ENCODE measurements at regions not wholly inside any gene's neighbourhood (a gene's known extent, or its start where the extent isn't known, plus 50 kb on each side); places are given as distances from the start of the nearest gene placed in this dataset.

- Histone ChIP-seq H3K9me2 (ENCODE audit: insufficient read depth) (no peaks in the 10 kb centered on the region), H3K27me3 (ENCODE audit: insufficient read depth, low read length) (no peaks in the 10 kb centered on the region), H3K79me2 (ENCODE audit: insufficient read depth, low read length) (no peaks in the 10 kb centered on the region), H3K4me1 (ENCODE audit: control insufficient read depth in 1 of 2, insufficient read depth in 2 of 2, low read length in 2 of 2) (no peaks in the 10 kb centered on the region), H3K4me3 (replicated peaks in 1 of 2; ENCODE audit: low read depth in 1 of 2, low read length in 2 of 2) (no peak overlapping the region), H3K4me2 (ENCODE audit: low read length) (no peak overlapping the region), H3K9me3 (ENCODE audit: control insufficient read depth in 1 of 2, insufficient read depth in 1 of 2, low read depth in 1 of 2, low read length in 2 of 2) (no peaks in the 10 kb centered on the region), H4K20me1 (ENCODE audit: insufficient read depth) (no peaks in the 10 kb centered on the region), H3K9ac (ENCODE audit: low read length) (no peak overlapping the region), H2AFZ (ENCODE audit: low read depth, low read length, poor library complexity, severe bottlenecking) (no peak overlapping the region), H3K36me3 (ENCODE audit: control insufficient read depth in 1 of 2, insufficient read depth in 2 of 2, low read length in 2 of 2) (no peaks in the 10 kb centered on the region), H3K27ac (ENCODE audit: low read depth, low read length) (no peak overlapping the region)
- TF ChIP-seq SRF (IDR thresholded peaks at IDR 0.05; ENCODE audit: low read depth) (no peak), SP1 (IDR thresholded peaks at IDR 0.05; ENCODE audit: low read depth) (no peak), RAD21 (IDR thresholded peaks at IDR 0.05; ENCODE audit: low read depth) (no peak), FOSL1 (IDR thresholded peaks at IDR 0.05; ENCODE audit: low read depth) (no peak), EZH2phosphoT487 (IDR thresholded peaks at IDR 0.05; ENCODE audit: borderline replicate concordance) (no peak)
- intact Hi-C loops (cut with micrococcal nuclease), result no loop called here
- CTCF ChIA-PET, result no interaction called here
- DNase-seq (ENCODE audit: low read depth, low spot score) (no peak), ATAC-seq (no peak)
- BruUV-seq (replicated peaks), result no TSS peak
- POLR2A ChIA-PET, result no interaction called here
- RAD21 ChIA-PET (ENCODE audit: low non-redundant PET in 1 of 2, low total read pairs in 2 of 2, uncharacterized antibody in 2 of 2, unreplicated experiment in 2 of 2), result no interaction called here
Observed at GRCh38 chr12:92297932-92298696, 152.5 kb upstream of the BTG1 start.

- Histone ChIP-seq H3K9ac (ENCODE audit: low read length) (no peak overlapping the region), H3K27ac (ENCODE audit: low read depth, low read length) (no peak overlapping the region), H3K9me2 (ENCODE audit: insufficient read depth) (no peaks in the 10 kb centered on the region), H3K4me3 (replicated peaks in 1 of 2; ENCODE audit: low read depth in 1 of 2, low read length in 2 of 2) (no peak overlapping the region), H2AFZ (ENCODE audit: low read depth, low read length, poor library complexity, severe bottlenecking) (no peak overlapping the region), H3K27me3 (ENCODE audit: insufficient read depth, low read length) (no peaks in the 10 kb centered on the region), H4K20me1 (ENCODE audit: insufficient read depth) (no peaks in the 10 kb centered on the region), H3K4me2 (ENCODE audit: low read length) (no peak overlapping the region), H3K4me1 (ENCODE audit: control insufficient read depth in 1 of 2, insufficient read depth in 2 of 2, low read length in 2 of 2) (no peaks in the 10 kb centered on the region), H3K36me3 (ENCODE audit: control insufficient read depth in 1 of 2, insufficient read depth in 2 of 2, low read length in 2 of 2) (no peaks in the 10 kb centered on the region), H3K9me3 (ENCODE audit: control insufficient read depth in 1 of 2, insufficient read depth in 1 of 2, low read depth in 1 of 2, low read length in 2 of 2) (no peaks in the 10 kb centered on the region), H3K79me2 (ENCODE audit: insufficient read depth, low read length) (no peaks in the 10 kb centered on the region)
- ChIA-PET CTCF (no interaction called here), POLR2A (no interaction called here), RAD21 (ENCODE audit: low non-redundant PET in 1 of 2, low total read pairs in 2 of 2, uncharacterized antibody in 2 of 2, unreplicated experiment in 2 of 2) (no interaction called here)
- no TSS peak for BruUV-seq (replicated peaks)
- DNase-seq (ENCODE audit: low read depth, low spot score), result no peak
- intact Hi-C loops (cut with micrococcal nuclease), result no loop called here
- ATAC-seq, result no peak
- TF ChIP-seq ELF1 (IDR thresholded peaks at IDR 0.05; ENCODE audit: borderline replicate concordance, low read depth) (no peak), SP1 (IDR thresholded peaks at IDR 0.05; ENCODE audit: low read depth) (no peak), TCF7L2 (IDR thresholded peaks at IDR 0.05; ENCODE audit: borderline replicate concordance, extremely low read depth, insufficient read depth, insufficient read length) (no peak), ATF3 (IDR thresholded peaks at IDR 0.05) (no peak), CTCF (IDR thresholded peaks at IDR 0.05 in 2 of 3, conservative IDR thresholded peaks at IDR 0.05 in 1 of 3; ENCODE audit: borderline replicate concordance in 1 of 3, insufficient read depth in 1 of 3, low read depth in 2 of 3, low read length in 2 of 3) (no peak), CBX3 (IDR thresholded peaks at IDR 0.05; ENCODE audit: low read depth) (no peak), POLR2A (IDR thresholded peaks at IDR 0.05; ENCODE audit: borderline replicate concordance, extremely low read depth, insufficient read depth, insufficient read length) (no peak), REST (IDR thresholded peaks at IDR 0.05; ENCODE audit: low read depth) (no peak), MAX (IDR thresholded peaks at IDR 0.05) (no peak), RAD21 (IDR thresholded peaks at IDR 0.05; ENCODE audit: low read depth) (no peak), YY1 (IDR thresholded peaks at IDR 0.05; ENCODE audit: extremely low read depth, insufficient replicate concordance, low read depth, low read length) (no peak), SIN3A (IDR thresholded peaks at IDR 0.05; ENCODE audit: low read depth) (no peak)
Observed at GRCh38 chr12:92297405-92297804, 151.8 kb upstream of the BTG1 start.

Data from HCT116 (cell line).